WTC11 (cell line): ENCODE measurements at regions not wholly inside any gene's neighbourhood (a gene's known extent, or its start where the extent isn't known, plus 50 kb on each side); places are given as distances from the start of the nearest gene placed in this dataset.

Experiments
- ATAC-seq: fragments of 200-7000 bp; cut with Tn5 transposase; 2 replicates; pipeline ENCODE4 v1.10.0; 2021; ENCODE audit warnings: mild to moderate bottlenecking, moderate library complexity
- CTCF ChIA-PET: fragments of 300-600 bp; sonication (Branson Sonifier 250); formaldehyde crosslinking; loops from one replicate; lab custom pipeline; 2021; ENCODE audit warnings: antibody characterized with exemption; lab: Charles Lee
- POLR2A ChIA-PET: fragments of 350-600 bp; sonication (Branson Sonifier 250); formaldehyde crosslinking; loops from one replicate; lab custom pipeline; 2021; ENCODE audit warnings: antibody characterized with exemption; lab: Charles Lee
- DNase-seq: peaks from one replicate; pipeline ENCODE4 v3.0.0; 2021; ENCODE audit warnings: low spot score
- H3K27ac Mint-ChIP-seq: 2 replicates; pipeline ENCODE4 v1.8.0; 2021; ENCODE audit warnings: mixed read lengths
- H3K27me3 Mint-ChIP-seq: 2 replicates; pipeline ENCODE4 v1.8.0; 2021; ENCODE audit warnings: low read depth, mild to moderate bottlenecking, moderate library complexity, mixed read lengths
- H3K36me3 Mint-ChIP-seq: 2 replicates; pipeline ENCODE4 v1.8.0; 2021; ENCODE audit warnings: mixed read lengths
- H3K4me1 Mint-ChIP-seq: 2 replicates; pipeline ENCODE4 v1.8.0; 2022; ENCODE audit warnings: mixed read lengths
- H3K4me3 Mint-ChIP-seq: 2 replicates; pipeline ENCODE4 v1.8.0; 2021; ENCODE audit warnings: mild to moderate bottlenecking, moderate library complexity, mixed read lengths
- H3K9me3 Mint-ChIP-seq: 2 replicates; pipeline ENCODE4 v1.8.0; 2021; ENCODE audit warnings: mixed read lengths
- ATF2 ChIP-seq: sonication (generic); formaldehyde crosslinking; IDR thresholded peaks from 2 replicates; pipeline ENCODE4 v1.8.1; 2022; ENCODE audit warnings: low read depth, missing genetic modification reagents, borderline replicate concordance
- E2F4 ChIP-seq: sonication (generic); formaldehyde crosslinking; IDR thresholded peaks from 2 replicates; pipeline ENCODE4 v1.8.1; 2022; ENCODE audit warnings: low read depth, mild to moderate bottlenecking, moderate library complexity, missing genetic modification reagents, borderline replicate concordance
- ELF4 ChIP-seq: sonication (generic); formaldehyde crosslinking; IDR thresholded peaks from 2 replicates; pipeline ENCODE4 v1.8.1; 2022; ENCODE audit warnings: low read depth, mild to moderate bottlenecking, moderate library complexity, missing genetic modification reagents
- GTF2I ChIP-seq: fragments of 250-450 bp; sonication (Bioruptor Pico); conservative IDR thresholded peaks from 2 replicates; pipeline ENCODE4 v1.4.0; 2021; ENCODE audit warnings: mild to moderate bottlenecking
- KAT7 ChIP-seq: sonication (generic); formaldehyde crosslinking; IDR thresholded peaks from 2 replicates; pipeline ENCODE4 v1.8.1; 2023; ENCODE audit warnings: missing genetic modification reagents, mild to moderate bottlenecking, borderline replicate concordance
- NR1H2 ChIP-seq: sonication (generic); formaldehyde crosslinking; IDR thresholded peaks from 2 replicates; pipeline ENCODE4 v1.9.0; 2021; ENCODE audit warnings: mild to moderate bottlenecking, moderate library complexity, missing genetic modification reagents
- TEAD1 ChIP-seq: sonication (generic); formaldehyde crosslinking; IDR thresholded peaks from 2 replicates; pipeline ENCODE4 v1.8.0; 2022; ENCODE audit warnings: mild to moderate bottlenecking, missing genetic modification reagents
- ZNF121 ChIP-seq: sonication (generic); formaldehyde crosslinking; IDR thresholded peaks from 2 replicates; pipeline ENCODE4 v1.8.0; 2023; ENCODE audit warnings: missing genetic modification reagents
- ZNF232 ChIP-seq: sonication (generic); formaldehyde crosslinking; IDR thresholded peaks from 2 replicates; pipeline ENCODE4 v1.8.0; 2022; ENCODE audit warnings: mild to moderate bottlenecking, missing genetic modification reagents
- ZNF263 ChIP-seq: sonication (generic); formaldehyde crosslinking; IDR thresholded peaks from 2 replicates; pipeline ENCODE4 v1.8.1; 2022; ENCODE audit warnings: low read depth, mild to moderate bottlenecking, moderate library complexity, missing genetic modification reagents
- ZNF416 ChIP-seq: fragments of 250-450 bp; sonication (Bioruptor Pico); IDR thresholded peaks from 2 replicates; pipeline ENCODE4 v1.9.0; 2021; ENCODE audit warnings: mild to moderate bottlenecking, inconsistent platforms
- ZNF512 ChIP-seq: sonication (generic); formaldehyde crosslinking; IDR thresholded peaks from 2 replicates; pipeline ENCODE4 v1.8.1; 2022; ENCODE audit warnings: missing genetic modification reagents, borderline replicate concordance
- ZNF671 ChIP-seq: fragments of 250-450 bp; sonication (Bioruptor Pico); IDR thresholded peaks from 2 replicates; pipeline ENCODE4 v1.8.0; 2021; ENCODE audit warnings: mild to moderate bottlenecking
- TF ChIP-seq, protein P1 (sequence below): fragments of 250-450 bp; sonication (Bioruptor Pico); IDR thresholded peaks from 2 replicates; pipeline ENCODE4 v1.9.0; 2021; ENCODE audit warnings: mild to moderate bottlenecking
- TF ChIP-seq, protein P2 (sequence below): sonication (generic); formaldehyde crosslinking; IDR thresholded peaks from 2 replicates; pipeline ENCODE4 v1.8.0; 2022; ENCODE audit warnings: missing genetic modification reagents
- TF ChIP-seq, protein P3 (sequence below): sonication (generic); formaldehyde crosslinking; IDR thresholded peaks from 2 replicates; pipeline ENCODE4 v1.8.1; 2022; ENCODE audit warnings: mild to moderate bottlenecking, missing genetic modification reagents, moderate library complexity, borderline replicate concordance
- TF ChIP-seq, protein P4 (sequence below): fragments of 200-600 bp; IDR thresholded peaks from 2 replicates; pipeline ENCODE4 v1.8.0; 2022; ENCODE audit warnings: antibody characterized with exemption
- TF ChIP-seq, protein P5 (sequence below): fragments of 250-450 bp; sonication (Bioruptor Pico); IDR thresholded peaks from 2 replicates; pipeline ENCODE4 v2.1.2; 2022; ENCODE audit warnings: mild to moderate bottlenecking, moderate library complexity

- Mint-ChIP-seq H3K9me3 (0 out of 2 replicates have a peak, but pooled peaks cover 2% of the 10 kb centered on the region), H3K4me3 (no peak overlapping the region), H3K36me3 (no peaks in the 10 kb centered on the region), H3K27ac (no peak overlapping the region), H3K4me1 (peaks cover 12% of the 10 kb centered on the region), H3K27me3 (peaks cover 12% of the 10 kb centered on the region)
- POLR2A ChIA-PET, result no interaction called here
- DNase-seq (no peak), ATAC-seq (no peak)
- CTCF ChIA-PET, result interaction anchor here (0.8 kb wide), 1 partner anchor 21 kb away, joined by 3 read pairs; no protein-coding TSS in a partner anchor
- TF ChIP-seq, protein P1, sequence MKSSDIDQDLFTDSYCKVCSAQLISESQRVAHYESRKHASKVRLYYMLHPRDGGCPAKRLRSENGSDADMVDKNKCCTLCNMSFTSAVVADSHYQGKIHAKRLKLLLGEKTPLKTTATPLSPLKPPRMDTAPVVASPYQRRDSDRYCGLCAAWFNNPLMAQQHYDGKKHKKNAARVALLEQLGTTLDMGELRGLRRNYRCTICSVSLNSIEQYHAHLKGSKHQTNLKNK, result no peak
- TF ChIP-seq, protein P2, sequence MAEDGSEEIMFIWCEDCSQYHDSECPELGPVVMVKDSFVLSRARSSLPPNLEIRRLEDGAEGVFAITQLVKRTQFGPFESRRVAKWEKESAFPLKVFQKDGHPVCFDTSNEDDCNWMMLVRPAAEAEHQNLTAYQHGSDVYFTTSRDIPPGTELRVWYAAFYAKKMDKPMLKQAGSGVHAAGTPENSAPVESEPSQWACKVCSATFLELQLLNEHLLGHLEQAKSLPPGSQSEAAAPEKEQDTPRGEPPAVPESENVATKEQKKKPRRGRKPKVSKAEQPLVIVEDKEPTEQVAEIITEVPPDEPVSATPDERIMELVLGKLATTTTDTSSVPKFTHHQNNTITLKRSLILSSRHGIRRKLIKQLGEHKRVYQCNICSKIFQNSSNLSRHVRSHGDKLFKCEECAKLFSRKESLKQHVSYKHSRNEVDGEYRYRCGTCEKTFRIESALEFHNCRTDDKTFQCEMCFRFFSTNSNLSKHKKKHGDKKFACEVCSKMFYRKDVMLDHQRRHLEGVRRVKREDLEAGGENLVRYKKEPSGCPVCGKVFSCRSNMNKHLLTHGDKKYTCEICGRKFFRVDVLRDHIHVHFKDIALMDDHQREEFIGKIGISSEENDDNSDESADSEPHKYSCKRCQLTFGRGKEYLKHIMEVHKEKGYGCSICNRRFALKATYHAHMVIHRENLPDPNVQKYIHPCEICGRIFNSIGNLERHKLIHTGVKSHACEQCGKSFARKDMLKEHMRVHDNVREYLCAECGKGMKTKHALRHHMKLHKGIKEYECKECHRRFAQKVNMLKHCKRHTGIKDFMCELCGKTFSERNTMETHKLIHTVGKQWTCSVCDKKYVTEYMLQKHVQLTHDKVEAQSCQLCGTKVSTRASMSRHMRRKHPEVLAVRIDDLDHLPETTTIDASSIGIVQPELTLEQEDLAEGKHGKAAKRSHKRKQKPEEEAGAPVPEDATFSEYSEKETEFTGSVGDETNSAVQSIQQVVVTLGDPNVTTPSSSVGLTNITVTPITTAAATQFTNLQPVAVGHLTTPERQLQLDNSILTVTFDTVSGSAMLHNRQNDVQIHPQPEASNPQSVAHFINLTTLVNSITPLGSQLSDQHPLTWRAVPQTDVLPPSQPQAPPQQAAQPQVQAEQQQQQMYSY (CRISPR knock-in tag), result no peak
- TF ChIP-seq ZNF512 (CRISPR knock-in tag) (no peak), ZNF263 (no peak), ZNF416 (CRISPR knock-in tag) (no peak), E2F4 (CRISPR knock-in tag) (no peak), NR1H2 (CRISPR knock-in tag) (no peak), KAT7 (no peak), ZNF121 (CRISPR knock-in tag) (no peak), TEAD1 (CRISPR knock-in tag) (no peak)
- TF ChIP-seq, protein P3, sequence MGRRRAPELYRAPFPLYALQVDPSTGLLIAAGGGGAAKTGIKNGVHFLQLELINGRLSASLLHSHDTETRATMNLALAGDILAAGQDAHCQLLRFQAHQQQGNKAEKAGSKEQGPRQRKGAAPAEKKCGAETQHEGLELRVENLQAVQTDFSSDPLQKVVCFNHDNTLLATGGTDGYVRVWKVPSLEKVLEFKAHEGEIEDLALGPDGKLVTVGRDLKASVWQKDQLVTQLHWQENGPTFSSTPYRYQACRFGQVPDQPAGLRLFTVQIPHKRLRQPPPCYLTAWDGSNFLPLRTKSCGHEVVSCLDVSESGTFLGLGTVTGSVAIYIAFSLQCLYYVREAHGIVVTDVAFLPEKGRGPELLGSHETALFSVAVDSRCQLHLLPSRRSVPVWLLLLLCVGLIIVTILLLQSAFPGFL (CRISPR knock-in tag), result no peak
- TF ChIP-seq, protein P4, sequence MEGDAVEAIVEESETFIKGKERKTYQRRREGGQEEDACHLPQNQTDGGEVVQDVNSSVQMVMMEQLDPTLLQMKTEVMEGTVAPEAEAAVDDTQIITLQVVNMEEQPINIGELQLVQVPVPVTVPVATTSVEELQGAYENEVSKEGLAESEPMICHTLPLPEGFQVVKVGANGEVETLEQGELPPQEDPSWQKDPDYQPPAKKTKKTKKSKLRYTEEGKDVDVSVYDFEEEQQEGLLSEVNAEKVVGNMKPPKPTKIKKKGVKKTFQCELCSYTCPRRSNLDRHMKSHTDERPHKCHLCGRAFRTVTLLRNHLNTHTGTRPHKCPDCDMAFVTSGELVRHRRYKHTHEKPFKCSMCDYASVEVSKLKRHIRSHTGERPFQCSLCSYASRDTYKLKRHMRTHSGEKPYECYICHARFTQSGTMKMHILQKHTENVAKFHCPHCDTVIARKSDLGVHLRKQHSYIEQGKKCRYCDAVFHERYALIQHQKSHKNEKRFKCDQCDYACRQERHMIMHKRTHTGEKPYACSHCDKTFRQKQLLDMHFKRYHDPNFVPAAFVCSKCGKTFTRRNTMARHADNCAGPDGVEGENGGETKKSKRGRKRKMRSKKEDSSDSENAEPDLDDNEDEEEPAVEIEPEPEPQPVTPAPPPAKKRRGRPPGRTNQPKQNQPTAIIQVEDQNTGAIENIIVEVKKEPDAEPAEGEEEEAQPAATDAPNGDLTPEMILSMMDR, result no peak
- TF ChIP-seq, protein P5, sequence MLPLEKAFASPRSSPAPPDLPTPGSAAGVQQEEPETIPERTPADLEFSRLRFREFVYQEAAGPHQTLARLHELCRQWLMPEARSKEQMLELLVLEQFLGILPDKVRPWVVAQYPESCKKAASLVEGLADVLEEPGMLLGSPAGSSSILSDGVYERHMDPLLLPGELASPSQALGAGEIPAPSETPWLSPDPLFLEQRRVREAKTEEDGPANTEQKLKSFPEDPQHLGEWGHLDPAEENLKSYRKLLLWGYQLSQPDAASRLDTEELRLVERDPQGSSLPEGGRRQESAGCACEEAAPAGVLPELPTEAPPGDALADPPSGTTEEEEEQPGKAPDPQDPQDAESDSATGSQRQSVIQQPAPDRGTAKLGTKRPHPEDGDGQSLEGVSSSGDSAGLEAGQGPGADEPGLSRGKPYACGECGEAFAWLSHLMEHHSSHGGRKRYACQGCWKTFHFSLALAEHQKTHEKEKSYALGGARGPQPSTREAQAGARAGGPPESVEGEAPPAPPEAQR (CRISPR knock-in tag), result no peak
These were observed 348.2 kb downstream of the ZSWIM6 start for GRCh38 chr5:61680247-61680646.

DNA sequence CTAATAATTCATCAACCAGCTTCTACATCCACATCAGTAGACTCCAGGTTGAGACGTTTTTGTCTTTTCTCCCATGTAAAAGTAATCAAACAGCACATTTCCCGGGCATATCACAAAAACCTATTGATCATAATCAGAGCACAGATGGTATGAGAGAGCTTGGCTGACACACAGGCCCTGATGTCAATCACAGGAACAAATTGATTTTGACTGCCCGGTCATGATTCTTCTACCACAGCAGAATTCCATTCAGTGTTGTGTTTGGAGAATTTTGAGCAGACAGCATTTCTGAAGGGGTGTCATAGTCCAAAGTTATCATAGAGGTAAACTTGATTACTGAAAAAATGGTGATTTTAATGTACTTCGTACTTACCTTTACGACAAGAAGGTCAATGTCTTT, 351.1 kb downstream of the ZSWIM6 start:
- CTCF ChIA-PET, result interaction anchor here (1.1 kb wide), 1 partner anchor 85 kb away, joined by 3 read pairs; no protein-coding TSS in a partner anchor
- no peak for ATAC-seq

More for the DNA sequence above, 351.1 kb downstream of the ZSWIM6 start:
- H3K9me3 Mint-ChIP-seq, result 0 out of 2 replicates have a peak, but pooled peaks cover 4% of the 10 kb centered on the region
- no peak overlapping the region for H3K27ac Mint-ChIP-seq
- peaks cover 41% of the 10 kb centered on the region for H3K27me3 Mint-ChIP-seq
- no peaks in the 10 kb centered on the region for H3K36me3 Mint-ChIP-seq
- H3K4me3 Mint-ChIP-seq, result no peak overlapping the region
- DNase-seq, result no peak
- TF ChIP-seq ELF4 (CRISPR knock-in tag) (no peak), ATF2 (CRISPR knock-in tag) (no peak), ZNF232 (CRISPR knock-in tag) (no peak), TEAD1 (CRISPR knock-in tag) (no peak), ZNF671 (CRISPR knock-in tag) (no peak), GTF2I (no peak)
- TF ChIP-seq, all 79 proteins: peak for 0
- peaks cover 22% of the 10 kb centered on the region for H3K4me1 Mint-ChIP-seq
- POLR2A ChIA-PET, result no interaction called here
